Parathyroid adenoma (tissue), 2 donors: ENCODE measurements at regions not wholly inside any gene's neighbourhood (a gene's known extent, or its start where the extent isn't known, plus 50 kb on each side); places are given as distances from the start of the nearest gene placed in this dataset.

ENCODE experiments used
- H2AFZ ChIP-seq: fragments of 300-600 bp; sonication (generic); one replicate; pipeline ENCODE4 v1.7.0; 2017; ENCODE audit warnings: antibody characterized with exemption, mild to moderate bottlenecking
- H3K27ac ChIP-seq: fragments of 300-600 bp; sonication (generic); one replicate; pipeline ENCODE4 v1.7.0; 2017
- H3K27me3 ChIP-seq: fragments of 300-600 bp; sonication (generic); one replicate; pipeline ENCODE4 v1.7.0; 2017; ENCODE audit warnings: low read length; ENCODE audit not compliant: control insufficient read depth, insufficient read depth
- H3K36me3 ChIP-seq: fragments of 300-600 bp; sonication (generic); one replicate; pipeline ENCODE4 v1.7.0; 2017; ENCODE audit warnings: low read length; ENCODE audit not compliant: control insufficient read depth, insufficient read depth
- H3K4me1 ChIP-seq: fragments of 300-600 bp; sonication (generic); one replicate; pipeline ENCODE4 v1.7.0; 2017; ENCODE audit warnings: control low read depth
- H3K4me2 ChIP-seq: fragments of 300-600 bp; sonication (generic); one replicate; pipeline ENCODE4 v1.7.0; 2017; ENCODE audit warnings: low read length
- H3K4me3 ChIP-seq: fragments of 300-600 bp; sonication (generic); one replicate; pipeline ENCODE4 v1.7.0; 2017; ENCODE audit warnings: low read depth, low read length
- H3K79me2 ChIP-seq: fragments of 300-600 bp; sonication (generic); one replicate; pipeline ENCODE4 v1.7.0; 2017; ENCODE audit warnings: control low read depth
- H3K9ac ChIP-seq: fragments of 300-600 bp; sonication (generic); one replicate; pipeline ENCODE4 v1.7.0; 2017; ENCODE audit warnings: mild to moderate bottlenecking
- H3K9me3 ChIP-seq: fragments of 300-600 bp; sonication (generic); one replicate; pipeline ENCODE4 v1.7.0; 2017; ENCODE audit warnings: low read length; ENCODE audit not compliant: control insufficient read depth
- TF ChIP-seq, protein P1 (sequence below): fragments of 300-600 bp; sonication (generic); IDR thresholded peaks from one replicate; pipeline ENCODE4 v1.7.0; 2017; ENCODE audit warnings: antibody characterized with exemption, mild to moderate bottlenecking
- donor health status: primary hyperparathyroidism.

DNA sequence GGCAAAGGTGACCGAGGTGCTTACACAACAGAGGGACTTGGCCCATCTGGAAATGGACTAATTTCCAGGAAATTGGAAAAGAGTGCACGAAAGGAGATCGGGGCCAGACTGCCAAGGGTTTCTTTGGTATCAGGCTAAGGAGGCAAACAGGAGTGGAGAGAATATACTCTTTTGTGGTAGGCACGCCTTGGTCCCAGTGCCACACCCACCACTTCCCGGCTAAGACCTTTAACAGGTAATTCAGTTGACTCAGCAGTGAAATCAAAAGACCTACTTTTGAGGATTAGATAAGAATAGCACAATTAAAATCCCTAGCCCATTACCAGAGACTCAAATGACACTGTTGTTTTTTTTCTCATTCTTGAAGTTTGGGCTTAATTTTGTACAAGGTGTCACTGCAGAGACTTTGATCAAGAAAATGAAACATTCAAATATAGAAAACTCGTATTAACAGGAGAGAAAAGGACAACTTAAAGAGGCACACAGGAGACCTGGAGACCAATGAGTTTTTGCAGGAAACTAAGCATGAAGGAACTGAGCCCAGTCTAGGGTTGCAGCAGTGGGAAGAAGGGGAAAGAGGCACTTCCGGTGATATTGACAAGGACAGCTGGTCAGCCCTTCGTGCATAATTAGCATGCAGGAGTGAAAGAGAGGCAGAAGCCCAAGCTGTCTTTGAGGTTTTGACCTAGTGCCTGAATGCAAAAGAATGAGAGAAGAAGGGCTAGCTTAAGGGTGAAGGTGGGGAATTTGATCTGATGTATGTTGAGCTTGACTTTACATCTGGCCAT, 265.5 kb upstream of the CCL2 start:
- H3K27me3 ChIP-seq: peaks cover 2% of the 10 kb centered on the region
- no peak overlapping the region for H3K4me3 ChIP-seq
- no peaks in the 10 kb centered on the region for H3K4me1 ChIP-seq
- no peaks in the 10 kb centered on the region for H3K79me2 ChIP-seq
- no peaks in the 10 kb centered on the region for H3K9me3 ChIP-seq
- H2AFZ ChIP-seq: no peak overlapping the region
- TF ChIP-seq, protein P1, sequence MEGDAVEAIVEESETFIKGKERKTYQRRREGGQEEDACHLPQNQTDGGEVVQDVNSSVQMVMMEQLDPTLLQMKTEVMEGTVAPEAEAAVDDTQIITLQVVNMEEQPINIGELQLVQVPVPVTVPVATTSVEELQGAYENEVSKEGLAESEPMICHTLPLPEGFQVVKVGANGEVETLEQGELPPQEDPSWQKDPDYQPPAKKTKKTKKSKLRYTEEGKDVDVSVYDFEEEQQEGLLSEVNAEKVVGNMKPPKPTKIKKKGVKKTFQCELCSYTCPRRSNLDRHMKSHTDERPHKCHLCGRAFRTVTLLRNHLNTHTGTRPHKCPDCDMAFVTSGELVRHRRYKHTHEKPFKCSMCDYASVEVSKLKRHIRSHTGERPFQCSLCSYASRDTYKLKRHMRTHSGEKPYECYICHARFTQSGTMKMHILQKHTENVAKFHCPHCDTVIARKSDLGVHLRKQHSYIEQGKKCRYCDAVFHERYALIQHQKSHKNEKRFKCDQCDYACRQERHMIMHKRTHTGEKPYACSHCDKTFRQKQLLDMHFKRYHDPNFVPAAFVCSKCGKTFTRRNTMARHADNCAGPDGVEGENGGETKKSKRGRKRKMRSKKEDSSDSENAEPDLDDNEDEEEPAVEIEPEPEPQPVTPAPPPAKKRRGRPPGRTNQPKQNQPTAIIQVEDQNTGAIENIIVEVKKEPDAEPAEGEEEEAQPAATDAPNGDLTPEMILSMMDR: no peak
- no peak overlapping the region for H3K9ac ChIP-seq
- H3K27ac ChIP-seq: no peak overlapping the region
- no peak overlapping the region for H3K4me2 ChIP-seq
- no peaks in the 10 kb centered on the region for H3K36me3 ChIP-seq

DNA sequence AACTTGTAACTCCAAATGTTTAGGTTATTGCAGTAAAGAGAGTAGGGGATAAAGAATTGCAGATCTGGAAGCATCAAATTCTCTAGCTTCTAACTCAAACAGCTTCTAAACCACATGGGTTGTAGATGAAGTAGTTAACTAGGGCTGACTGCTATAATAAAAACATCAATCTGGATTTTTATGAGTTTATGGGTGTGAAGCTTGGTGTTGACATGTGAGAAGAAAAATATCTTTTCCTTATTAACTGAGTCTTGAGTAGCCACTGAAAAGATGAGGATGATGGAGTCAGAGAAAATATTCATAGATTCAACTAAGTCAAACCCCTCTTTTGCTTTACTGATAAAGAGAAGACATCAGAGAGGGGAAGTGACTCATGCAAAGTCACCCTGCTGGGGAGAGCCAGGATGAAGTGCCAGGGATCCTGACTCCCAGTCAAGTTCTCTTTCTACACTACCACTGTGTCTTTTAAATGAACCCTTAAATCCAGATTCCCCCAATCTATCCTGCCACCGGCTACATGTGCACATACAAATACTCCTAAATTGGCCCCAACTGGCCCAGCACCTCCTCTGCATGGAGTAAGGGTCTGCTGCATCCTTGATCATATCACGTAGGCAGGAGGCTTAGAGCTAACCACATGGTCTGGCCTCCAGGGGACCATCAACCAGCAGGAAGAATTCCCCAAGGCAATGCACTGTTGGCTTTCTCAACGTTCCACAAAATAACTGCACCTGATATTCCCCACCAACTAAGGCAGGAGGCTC, 264.0 kb upstream of the CCL2 start:
- Histone ChIP-seq H3K79me2 (no peaks in the 10 kb centered on the region), H3K4me2 (no peak overlapping the region), H3K27ac (no peak overlapping the region), H2AFZ (no peak overlapping the region), H3K9ac (no peak overlapping the region), H3K4me1 (no peaks in the 10 kb centered on the region), H3K9me3 (no peaks in the 10 kb centered on the region), H3K36me3 (no peaks in the 10 kb centered on the region), H3K4me3 (no peak overlapping the region), H3K27me3 (peaks cover 2% of the 10 kb centered on the region)
- TF ChIP-seq, protein P1: no peak

DNA sequence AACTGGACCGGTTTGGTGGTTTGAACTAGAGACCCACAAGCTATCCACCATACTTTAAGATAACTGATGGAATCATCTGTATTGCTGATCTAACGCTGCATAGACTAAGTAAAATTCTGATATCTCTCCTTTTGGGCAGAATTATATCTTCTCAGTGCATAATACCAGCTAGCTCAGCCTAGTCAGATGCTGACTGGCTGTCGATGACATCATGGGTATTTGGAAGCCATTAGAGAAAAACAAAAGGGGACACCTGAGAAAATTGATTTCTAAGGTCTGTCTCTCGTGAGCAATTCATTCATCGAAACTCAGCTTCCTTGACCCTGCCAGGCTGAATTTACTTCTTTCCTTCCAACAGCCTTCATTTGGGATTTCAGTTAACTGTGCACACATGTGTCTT, 263.0 kb upstream of the CCL2 start:
- no peaks in the 10 kb centered on the region for H3K9me3 ChIP-seq
- no peak overlapping the region for H3K4me3 ChIP-seq
- H3K4me1 ChIP-seq: no peaks in the 10 kb centered on the region
- no peak overlapping the region for H3K27ac ChIP-seq
- no peaks in the 10 kb centered on the region for H3K36me3 ChIP-seq
- peaks cover 2% of the 10 kb centered on the region for H3K27me3 ChIP-seq
- H3K9ac ChIP-seq: no peak overlapping the region
- H2AFZ ChIP-seq: no peak overlapping the region
- TF ChIP-seq, protein P1: no peak
- no peak overlapping the region for H3K4me2 ChIP-seq
- H3K79me2 ChIP-seq: no peaks in the 10 kb centered on the region

DNA sequence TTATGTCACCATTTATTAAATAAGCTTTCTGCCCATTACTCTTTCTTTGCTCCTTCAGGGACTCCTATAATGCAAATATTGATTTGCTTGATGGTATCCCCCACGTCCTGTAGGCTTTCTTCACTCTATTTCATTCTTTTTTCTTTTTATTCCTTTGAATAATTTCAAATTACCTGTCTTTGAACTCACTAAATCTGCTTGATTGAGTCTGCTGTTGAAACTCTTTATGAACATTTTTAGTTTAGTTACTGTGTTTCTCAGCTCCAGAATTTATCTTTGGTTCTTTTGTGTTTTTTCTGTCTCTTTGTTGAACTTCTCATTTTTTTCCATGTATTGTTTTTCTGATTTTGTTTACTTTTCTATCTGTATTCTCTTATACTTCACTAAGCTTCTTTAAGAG, 254.4 kb upstream of the CCL2 start:
- Histone ChIP-seq H3K9ac (no peak overlapping the region), H3K4me1 (no peaks in the 10 kb centered on the region), H3K79me2 (no peaks in the 10 kb centered on the region), H3K27ac (no peak overlapping the region), H3K4me3 (no peak overlapping the region), H3K4me2 (no peak overlapping the region), H3K9me3 (no peaks in the 10 kb centered on the region), H3K36me3 (no peaks in the 10 kb centered on the region), H3K27me3 (no peaks in the 10 kb centered on the region), H2AFZ (no peak overlapping the region)
- TF ChIP-seq, protein P1: no peak
